ENCODE measurements at regions not wholly inside any gene's neighbourhood (a gene's known extent, or its start where the extent isn't known, plus 50 kb on each side); places are given as distances from the start of the nearest gene placed in this dataset.

DNA sequence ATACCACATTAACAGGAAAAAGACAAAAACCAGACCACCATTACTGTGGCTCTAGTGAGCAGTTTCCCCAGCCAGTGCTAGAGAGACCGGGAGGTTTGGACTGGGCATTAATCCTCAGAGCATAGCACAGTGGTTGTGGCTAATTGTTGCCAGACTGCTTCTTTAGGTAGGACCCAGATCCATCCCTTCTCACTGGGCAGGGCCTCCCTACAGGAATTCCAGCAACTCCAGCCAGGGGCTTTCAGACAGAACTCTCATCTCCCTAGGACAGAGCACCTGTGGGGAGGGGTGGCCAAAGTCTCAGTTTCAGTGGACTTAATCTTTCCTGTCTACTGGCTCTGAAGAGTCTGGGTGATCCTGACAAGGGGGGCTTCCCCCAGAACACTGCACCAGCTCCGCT, 759.6 kb downstream of the SQOR start:
- intact Hi-C loops (cut with micrococcal nuclease; ENCODE audit: unreplicated experiment) (no loop called here), in situ Hi-C loops (cut with HindIII; ENCODE audit: extremely low pct_ligation_motif_present, low pct_unique_long_range_greater_than_20kb) (no loop called here)
- H4K20me1 ChIP-seq (ENCODE audit: insufficient read depth, low read length) = no peaks in the 10 kb centered on the region
- no peak for DNase-seq (ENCODE audit: low spot score)
- no peak overlapping the region for H3K9ac ChIP-seq (ENCODE audit: insufficient read depth, low read depth, low read length)
- WGBS (ENCODE audit: low lambda C conversion rate) = 33% methylated on average over 2 of the region's 2 CpGs
- FAIRE-seq = no peak
- H3K4me3 ChIP-seq (replicated peaks in 1 of 3; ENCODE audit: insufficient read depth in 1 of 3, low read depth in 2 of 3, low read length in 3 of 3) = no peak overlapping the region
- ATAC-seq = no peak
- TF ChIP-seq ZNF333 (CRISPR knock-in tag; IDR thresholded peaks at IDR 0.05; ENCODE audit: borderline replicate concordance) (no peak), MYNN (CRISPR knock-in tag; IDR thresholded peaks at IDR 0.05; ENCODE audit: low read depth) (no peak), LCORL (IDR thresholded peaks at IDR 0.05) (no peak), LCORL (CRISPR knock-in tag; IDR thresholded peaks at IDR 0.05) (no peak), ZNF598 (CRISPR knock-in tag; IDR thresholded peaks at IDR 0.05; ENCODE audit: borderline replicate concordance) (no peak), HDAC2 (CRISPR knock-in tag; IDR thresholded peaks at IDR 0.05) (no peak), FOSL1 (CRISPR knock-in tag; IDR thresholded peaks at IDR 0.05; ENCODE audit: borderline replicate concordance) (no peak)
- TF ChIP-seq, protein P1, sequence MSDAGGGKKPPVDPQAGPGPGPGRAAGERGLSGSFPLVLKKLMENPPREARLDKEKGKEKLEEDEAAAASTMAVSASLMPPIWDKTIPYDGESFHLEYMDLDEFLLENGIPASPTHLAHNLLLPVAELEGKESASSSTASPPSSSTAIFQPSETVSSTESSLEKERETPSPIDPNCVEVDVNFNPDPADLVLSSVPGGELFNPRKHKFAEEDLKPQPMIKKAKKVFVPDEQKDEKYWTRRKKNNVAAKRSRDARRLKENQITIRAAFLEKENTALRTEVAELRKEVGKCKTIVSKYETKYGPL (CRISPR knock-in tag; IDR thresholded peaks at IDR 0.05) = no peak
- TF ChIP-seq, protein P2, sequence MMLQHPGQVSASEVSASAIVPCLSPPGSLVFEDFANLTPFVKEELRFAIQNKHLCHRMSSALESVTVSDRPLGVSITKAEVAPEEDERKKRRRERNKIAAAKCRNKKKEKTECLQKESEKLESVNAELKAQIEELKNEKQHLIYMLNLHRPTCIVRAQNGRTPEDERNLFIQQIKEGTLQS (CRISPR knock-in tag; IDR thresholded peaks at IDR 0.05) = no peak
- TF ChIP-seq, protein P3, sequence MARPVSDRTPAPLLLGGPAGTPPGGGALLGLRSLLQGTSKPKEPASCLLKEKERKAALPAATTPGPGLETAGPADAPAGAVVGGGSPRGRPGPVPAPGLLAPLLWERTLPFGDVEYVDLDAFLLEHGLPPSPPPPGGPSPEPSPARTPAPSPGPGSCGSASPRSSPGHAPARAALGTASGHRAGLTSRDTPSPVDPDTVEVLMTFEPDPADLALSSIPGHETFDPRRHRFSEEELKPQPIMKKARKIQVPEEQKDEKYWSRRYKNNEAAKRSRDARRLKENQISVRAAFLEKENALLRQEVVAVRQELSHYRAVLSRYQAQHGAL (CRISPR knock-in tag; IDR thresholded peaks at IDR 0.05; ENCODE audit: not compliant biosample characterization) = no peak
- no peak overlapping the region for H2AFZ ChIP-seq (ENCODE audit: low read length)
- H3K36me3 ChIP-seq (replicated peaks in 1 of 2; ENCODE audit: control insufficient read depth in 1 of 2, insufficient read depth in 2 of 2, low read length in 2 of 2) = no peaks in the 10 kb centered on the region
- CTCF ChIA-PET (ENCODE audit: low intra/inter-chr PET ratio, low total read pairs) = no interaction called here
- no peaks in the 10 kb centered on the region for H3K79me2 ChIP-seq (ENCODE audit: insufficient read depth, low read length)
- no peaks in the 10 kb centered on the region for H3K27me3 ChIP-seq (ENCODE audit: control insufficient read depth in 1 of 2, insufficient read depth in 2 of 2, low read length in 2 of 2)
- no peaks in the 10 kb centered on the region for H3K4me1 ChIP-seq (ENCODE audit: insufficient read depth, low read length)
- H3K9me3 ChIP-seq (ENCODE audit: low read length) = peaks cover 75% of the 10 kb centered on the region
- POLR2A ChIA-PET = no interaction called here
- BruUV-seq (replicated peaks) = no TSS peak
- H3K27ac ChIP-seq (ENCODE audit: extremely low read length, insufficient read depth, low read length) = no peak overlapping the region
- H3K4me2 ChIP-seq (ENCODE audit: low read depth, low read length) = no peak overlapping the region
